Peyer's patch (tissue), 4 donors: ENCODE measurements at regions not wholly inside any gene's neighbourhood (a gene's known extent, or its start where the extent isn't known, plus 50 kb on each side); places are given as distances from the start of the nearest gene placed in this dataset.

ENCODE experiments used
- POLR2A ChIP-seq, 2 donors: fragments of 450-650 bp; IDR thresholded peaks; one replicate each; pipeline ENCODE4 v1.5.1; 2017; ENCODE audit warnings: antibody characterized with exemption in 2 of 2, mild to moderate bottlenecking in 2 of 2, moderate library complexity in 2 of 2
- TF ChIP-seq, protein P1 (sequence below), 6 experiments: fragments of 450-650 bp in 4 of 6; fragments of 200-600 bp in 2 of 6; sonication (generic) in 1 of 6; IDR thresholded peaks; one replicate each; pipeline ENCODE4 v1.5.1; 2017 to 2019; ENCODE audit warnings: antibody characterized with exemption in 6 of 6, mild to moderate bottlenecking in 3 of 6, moderate library complexity in 1 of 6

GRCh38 chr11:13189561-13190426 is 87.8 kb upstream of the BMAL1 start:
- TF ChIP-seq, protein P1, sequence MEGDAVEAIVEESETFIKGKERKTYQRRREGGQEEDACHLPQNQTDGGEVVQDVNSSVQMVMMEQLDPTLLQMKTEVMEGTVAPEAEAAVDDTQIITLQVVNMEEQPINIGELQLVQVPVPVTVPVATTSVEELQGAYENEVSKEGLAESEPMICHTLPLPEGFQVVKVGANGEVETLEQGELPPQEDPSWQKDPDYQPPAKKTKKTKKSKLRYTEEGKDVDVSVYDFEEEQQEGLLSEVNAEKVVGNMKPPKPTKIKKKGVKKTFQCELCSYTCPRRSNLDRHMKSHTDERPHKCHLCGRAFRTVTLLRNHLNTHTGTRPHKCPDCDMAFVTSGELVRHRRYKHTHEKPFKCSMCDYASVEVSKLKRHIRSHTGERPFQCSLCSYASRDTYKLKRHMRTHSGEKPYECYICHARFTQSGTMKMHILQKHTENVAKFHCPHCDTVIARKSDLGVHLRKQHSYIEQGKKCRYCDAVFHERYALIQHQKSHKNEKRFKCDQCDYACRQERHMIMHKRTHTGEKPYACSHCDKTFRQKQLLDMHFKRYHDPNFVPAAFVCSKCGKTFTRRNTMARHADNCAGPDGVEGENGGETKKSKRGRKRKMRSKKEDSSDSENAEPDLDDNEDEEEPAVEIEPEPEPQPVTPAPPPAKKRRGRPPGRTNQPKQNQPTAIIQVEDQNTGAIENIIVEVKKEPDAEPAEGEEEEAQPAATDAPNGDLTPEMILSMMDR (IDR thresholded peaks at IDR 0.05), result no peak
- TF ChIP-seq POLR2A (IDR thresholded peaks at IDR 0.05), result no peak
